ENCODE measurements at regions not wholly inside any gene's neighbourhood (a gene's known extent, or its start where the extent isn't known, plus 50 kb on each side); places are given as distances from the start of the nearest gene placed in this dataset.
A peak's percentile ranks its signal among the peaks of the same experiment; 100 is the strongest.
"Not testable (repeated sequence)": the region's sequence is repeated elsewhere in the genome, so short reads cannot be mapped to it uniquely, and the experiment has no call there.

DNA sequence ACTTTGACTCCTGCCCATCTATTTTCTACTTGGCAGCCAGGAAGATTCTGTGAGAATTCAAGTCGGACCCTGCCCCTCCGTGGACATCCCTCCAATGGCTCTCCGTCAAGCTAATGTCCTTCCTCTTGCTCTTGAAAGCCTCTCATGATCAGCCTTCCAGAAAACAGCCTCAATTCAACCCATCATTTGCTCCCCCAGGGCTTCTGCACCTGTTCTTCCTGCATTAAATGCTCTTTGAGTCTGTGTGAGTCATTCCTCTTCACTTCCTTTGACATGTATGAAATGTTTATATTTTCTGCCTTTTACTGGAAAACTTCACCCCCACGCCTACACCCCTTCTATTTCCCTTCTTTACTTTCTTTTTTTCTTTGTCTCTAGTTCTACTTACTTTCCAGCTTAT lies 734.1 kb upstream of the ZP4 start:
- DNase-seq, result no peak

DNA sequence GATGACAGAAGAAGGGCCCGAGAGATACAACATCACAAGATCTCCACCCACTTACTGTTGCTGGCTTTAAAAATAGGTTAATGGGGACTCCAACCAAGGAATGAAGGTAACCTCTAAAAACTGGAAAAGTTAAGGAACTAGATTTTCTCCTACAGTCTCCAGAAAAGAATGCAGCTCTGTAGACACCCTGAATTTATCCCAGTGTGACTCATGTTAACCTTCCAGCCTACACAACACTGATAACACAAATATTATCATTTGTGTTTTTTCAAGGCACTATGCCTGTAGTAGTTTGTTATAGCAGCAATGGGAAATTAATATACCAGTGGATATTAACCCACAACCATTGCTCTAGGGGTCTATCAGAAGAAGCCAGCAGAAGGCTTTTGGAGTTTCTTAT lies 730.7 kb upstream of the ZP4 start:
- DNase-seq, result no peak

DNA sequence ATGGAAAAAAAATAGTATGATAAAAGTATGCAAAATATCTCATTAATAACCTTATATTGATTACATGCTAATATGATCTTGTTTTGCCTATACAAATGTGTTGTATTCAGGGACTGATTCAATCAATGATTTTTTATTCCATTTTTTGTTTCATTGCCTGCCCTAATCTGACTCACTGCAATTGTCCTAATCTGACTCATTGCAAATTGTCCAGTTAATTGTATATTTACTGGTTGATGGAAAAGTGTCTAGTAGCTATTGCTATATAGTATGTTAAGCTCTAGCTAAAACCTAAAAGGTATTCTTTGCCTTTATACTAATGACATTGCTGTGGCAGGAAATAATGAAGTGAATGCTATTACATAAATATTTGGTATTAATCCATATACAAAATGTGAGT lies 728.9 kb upstream of the ZP4 start:
- no peak for DNase-seq

DNA sequence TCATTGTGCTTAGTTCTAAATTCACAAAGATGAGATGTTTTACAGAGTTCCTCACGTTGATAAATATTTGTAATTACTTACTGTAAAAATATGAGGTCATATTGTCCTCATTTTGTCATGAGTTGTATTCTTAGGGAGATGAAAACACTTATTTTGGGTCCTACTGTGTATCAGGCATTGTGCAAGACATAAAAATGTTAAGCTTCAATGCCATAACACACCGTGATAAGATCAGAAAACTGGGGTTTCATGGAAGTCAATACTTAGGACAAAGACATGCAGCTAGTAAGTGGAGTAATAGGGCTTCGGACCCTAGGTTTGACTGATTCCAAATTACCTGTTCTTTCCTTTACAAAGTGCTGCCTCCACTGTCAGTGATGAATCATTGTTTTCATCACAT lies 720.7 kb upstream of the ZP4 start:
- no peak for DNase-seq

DNA sequence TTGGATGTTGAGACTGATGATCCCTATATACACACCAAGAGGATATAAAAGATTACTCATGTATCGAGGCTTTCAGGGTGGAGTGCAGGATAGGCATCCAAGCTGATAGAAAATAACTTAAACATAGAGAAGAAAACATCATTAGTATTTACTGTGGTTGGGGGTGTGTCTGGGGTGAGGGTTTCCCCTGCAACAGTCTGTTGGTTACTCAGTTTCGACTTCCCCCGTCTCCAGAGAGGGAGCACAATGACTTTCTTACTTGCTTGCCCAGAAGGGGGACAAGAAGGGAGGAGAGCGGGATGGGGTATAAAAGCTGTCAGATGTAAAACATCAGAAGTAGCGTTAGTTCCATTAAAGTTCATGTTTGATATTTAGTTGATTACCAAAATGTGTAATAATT lies 717.4 kb upstream of the ZP4 start:
- no peak for DNase-seq

DNA sequence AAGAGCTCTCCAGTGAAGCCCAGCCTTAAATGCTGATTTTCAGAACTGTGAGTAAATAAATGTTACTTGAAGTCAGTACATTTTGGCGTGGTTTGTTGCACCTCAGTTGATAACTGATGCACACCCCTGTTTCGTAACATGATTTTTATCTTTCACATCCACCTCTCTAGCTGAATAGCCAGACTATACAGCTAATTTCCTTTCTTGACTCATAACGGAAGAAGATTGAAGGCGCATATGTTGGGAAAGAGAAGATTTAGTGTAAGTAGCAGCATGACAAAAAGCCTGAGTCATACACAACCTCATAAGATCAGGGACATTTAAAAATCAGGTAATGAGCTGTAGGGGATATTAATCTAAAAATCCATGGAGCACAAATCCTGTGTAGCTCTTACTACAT lies 716.2 kb upstream of the ZP4 start:
- DNase-seq, result no peak

DNA sequence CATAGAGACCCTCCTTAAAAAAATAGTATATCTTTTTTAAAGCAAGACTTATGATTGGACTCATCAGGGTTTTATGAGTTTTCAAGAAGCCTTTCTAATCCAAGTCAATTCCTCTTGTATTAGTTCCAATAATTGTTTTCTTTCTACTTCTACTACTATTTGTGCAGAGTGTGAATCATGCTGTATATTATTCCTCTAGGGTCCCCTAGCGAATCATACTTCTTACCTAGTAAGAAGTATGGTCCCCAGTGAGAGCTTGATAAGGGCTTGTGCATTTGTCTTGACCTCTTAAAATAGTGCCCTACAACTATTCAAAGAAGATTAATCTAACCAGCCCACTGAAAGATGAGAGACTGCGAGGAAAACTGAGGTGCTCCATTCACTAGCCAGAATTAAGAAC lies 715.7 kb upstream of the ZP4 start:
- no peak for DNase-seq

DNA sequence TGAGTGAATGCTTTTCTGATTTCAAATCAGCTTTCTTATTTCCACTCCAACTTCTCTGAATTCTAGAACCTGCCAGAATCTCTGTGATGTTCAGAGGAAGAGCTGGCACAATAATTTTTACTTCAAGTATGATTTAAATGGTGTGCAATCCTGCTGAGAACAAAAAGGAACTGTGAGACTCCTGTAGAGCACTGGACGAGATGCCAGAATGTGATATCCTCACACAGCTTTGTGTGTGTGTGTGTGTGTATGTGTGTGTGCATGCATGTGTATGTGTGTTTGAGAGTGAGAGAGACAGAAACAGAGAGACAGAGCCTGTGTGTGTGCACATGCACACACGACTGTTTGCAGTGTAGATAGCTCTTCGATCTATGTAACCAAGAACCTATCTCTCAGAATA lies 713.6 kb upstream of the ZP4 start:
- no peak for DNase-seq

DNA sequence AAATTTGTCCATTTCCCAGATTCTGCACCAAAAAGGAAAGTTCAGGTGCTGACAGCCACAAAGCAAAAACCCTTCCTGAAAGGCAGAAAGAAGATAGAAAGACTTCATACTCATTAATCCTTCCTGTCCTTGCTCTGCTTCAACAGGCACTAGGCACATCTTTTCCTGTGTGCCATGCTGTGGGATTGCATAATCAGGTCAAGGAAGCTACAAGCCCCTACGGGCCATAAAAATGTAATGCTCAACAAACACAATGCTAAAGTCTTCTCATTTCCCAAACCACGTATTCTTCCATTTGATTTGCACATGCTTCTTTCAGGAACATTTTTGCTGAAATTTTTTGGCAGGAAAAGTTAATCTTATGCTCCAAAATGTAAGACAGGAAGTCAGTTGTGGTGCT lies 710.9 kb upstream of the ZP4 start:
- DNase-seq, result not testable (repeated sequence)

DNA sequence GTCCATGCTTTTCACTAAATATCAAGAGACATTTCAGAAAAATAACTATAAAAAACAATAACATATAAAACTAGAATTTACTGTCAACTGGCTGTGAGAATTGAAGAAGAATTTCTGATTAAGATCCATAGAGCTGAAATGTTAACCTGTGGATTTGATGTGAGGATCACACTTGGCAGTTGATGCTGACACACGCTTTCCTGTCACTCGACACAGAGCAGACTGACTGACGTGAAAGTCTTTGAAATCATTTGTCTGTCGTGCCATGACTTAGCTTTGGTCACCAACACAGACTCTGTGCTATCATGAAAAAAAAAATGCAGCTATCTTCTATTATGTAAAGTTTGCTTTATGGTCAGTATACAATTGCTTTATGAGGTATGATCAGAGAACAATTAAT lies 706.0 kb upstream of the ZP4 start:
- DNase-seq, result no peak

DNA sequence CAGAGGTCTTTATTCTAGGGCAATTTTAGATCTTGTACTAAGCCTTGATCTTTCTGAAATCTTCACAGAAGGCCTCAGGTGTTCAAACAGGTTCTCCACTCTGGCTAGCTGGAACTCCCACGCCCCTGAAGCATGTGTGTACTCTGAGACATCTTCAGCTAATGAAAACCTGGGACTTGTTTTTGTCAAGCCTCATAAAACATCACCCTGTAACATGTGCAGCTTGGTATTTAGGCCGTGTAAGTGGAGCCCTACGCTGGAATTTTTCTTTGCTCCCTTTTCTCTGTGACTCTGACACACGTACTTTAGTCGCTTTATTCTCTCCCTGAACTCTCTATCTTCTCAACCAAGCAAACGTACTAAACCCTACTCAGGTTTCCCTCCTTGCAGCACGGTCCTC lies 701.9 kb upstream of the ZP4 start:
- no peak for DNase-seq

DNA sequence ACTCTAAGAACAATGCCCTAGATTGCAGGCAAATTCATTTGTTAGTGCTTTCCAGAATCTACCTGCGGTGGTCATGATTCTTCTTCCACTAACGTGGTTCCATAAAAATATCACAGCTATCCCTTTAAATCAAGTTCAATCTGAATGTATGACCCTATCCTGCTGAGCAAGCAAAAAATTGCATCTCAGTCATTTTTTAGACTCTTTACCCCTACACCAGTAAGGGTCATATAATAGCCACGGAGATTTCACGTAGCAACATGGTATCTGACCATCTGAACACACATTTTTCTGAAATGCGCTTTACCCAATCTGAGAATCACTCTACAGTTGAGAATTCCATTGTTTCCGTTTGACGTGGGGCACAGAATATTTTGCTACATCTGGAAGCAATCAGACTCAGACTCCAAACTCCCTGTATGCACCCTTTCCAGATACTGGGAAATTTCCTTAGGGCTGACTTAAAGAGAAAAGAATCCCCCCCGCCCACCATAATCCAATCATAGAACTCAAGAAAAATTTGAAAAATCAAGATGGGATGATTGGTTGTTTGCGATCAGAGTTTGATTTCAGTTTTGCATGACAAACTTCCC lies 699.2 kb upstream of the ZP4 start:
- DNase-seq, result peak; percentile 46

DNA sequence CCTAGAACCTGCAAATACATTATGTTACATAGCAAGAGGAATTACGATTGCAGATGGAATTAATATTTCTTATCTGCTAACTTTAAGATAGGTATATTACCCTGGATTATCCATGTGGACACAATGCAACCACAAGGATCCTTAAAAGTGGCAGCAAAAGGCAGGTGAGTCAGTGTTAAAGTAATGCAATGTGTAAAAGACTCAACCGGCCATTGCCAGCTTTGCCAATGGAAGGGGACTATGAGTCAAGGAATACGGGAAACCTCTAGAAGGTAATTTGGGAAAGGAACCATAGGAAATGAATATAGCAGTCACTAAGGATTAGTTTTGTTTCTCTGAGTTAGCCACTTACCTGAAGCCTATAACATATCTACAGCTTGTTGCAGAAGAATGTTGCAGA lies 692.1 kb upstream of the ZP4 start:
- DNase-seq, result no peak

DNA sequence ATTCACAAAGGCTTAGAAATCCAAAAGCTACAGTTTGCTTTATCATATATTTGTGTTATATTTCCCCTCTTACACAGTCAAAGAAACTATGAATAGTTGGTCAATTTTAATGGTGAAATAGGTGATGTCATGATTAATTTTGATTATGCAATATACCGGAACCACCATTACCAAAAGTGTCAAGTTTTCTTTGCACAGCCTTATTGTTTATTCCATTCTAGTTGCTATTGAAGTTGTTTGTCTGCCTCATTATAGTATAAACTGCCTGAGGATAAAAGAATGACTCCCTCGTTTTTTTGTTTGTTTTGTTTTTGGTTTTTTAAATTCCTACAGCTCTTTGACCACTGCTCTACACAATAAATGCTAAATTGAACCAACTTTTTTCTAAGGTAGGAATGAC lies 690.6 kb upstream of the ZP4 start:
- DNase-seq, result no peak

DNA sequence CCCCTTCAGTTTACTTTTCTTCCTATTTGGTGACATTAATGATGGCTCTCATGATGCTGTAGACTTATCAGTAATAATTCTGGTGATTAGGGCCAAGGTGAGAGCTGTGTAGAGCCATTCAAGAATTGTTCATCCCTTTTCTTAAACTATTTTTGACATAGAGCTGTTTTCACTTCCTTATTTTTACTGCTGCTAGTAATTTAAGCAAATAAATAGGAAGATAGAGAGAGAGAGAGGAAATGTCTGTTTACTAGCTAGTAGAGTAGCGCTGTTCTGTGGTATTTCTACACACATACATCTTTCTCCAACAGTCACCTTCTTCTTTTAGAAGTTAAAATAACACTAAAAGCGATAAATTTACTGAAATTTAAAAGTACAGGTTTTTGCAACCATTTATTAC lies 678.0 kb upstream of the ZP4 start:
- DNase-seq, result no peak

DNA sequence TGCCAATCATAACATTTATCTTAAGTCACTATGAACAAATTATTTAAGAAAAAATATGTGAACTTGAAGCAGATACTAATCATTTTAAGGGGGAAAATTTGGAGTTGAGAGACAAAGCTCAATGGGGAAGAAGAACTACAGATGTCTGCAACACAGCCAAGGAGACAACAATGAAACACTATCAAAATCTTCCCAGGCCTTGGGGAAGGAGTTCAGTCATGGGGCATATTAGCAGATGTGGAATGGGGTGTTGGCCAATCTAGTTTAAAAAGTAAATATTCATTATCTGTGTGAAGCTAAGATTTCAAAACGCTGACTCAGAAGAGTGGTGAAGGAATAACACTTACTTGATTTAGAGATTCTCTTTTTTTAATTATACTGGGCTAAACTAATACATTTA lies 671.6 kb upstream of the ZP4 start:
- DNase-seq, result no peak

DNA sequence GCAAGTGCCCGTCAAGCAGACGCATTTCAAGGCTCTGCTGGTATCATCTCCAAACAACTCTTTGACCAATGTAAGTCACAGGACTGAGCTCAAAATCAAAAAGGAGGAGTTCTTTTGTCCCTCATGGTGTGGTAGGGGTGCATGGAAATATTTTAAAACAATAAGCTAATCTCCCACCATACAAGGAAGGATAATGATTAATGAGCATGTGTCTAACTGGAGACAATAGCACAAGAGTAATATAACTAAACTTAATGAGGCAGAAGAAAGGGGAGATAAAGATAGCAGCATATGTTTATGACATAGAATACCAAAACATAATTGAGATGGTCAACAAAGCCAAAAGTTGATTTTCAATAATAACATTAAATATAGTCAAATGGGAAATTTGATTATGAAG lies 668.0 kb upstream of the ZP4 start:
- no peak for DNase-seq

DNA sequence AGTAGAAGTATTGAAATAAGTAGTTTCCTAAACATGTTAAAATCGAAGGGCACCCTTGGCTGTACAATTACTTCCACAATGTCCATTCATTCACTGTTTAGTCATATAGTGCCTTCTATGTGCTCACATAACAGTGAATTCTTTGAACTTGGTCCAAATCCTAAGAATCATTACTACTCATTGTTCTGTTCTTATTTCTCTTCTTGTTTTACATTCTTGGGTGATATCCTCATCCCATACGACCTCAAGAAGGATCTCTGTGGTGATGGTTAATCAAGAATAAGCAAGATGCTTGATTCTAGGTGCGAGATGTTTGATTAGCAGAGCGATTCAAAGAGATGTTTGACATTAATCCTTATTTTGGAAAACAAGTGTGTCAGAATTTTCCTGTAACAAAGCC lies 667.4 kb upstream of the ZP4 start:
- DNase-seq, result no peak

DNA sequence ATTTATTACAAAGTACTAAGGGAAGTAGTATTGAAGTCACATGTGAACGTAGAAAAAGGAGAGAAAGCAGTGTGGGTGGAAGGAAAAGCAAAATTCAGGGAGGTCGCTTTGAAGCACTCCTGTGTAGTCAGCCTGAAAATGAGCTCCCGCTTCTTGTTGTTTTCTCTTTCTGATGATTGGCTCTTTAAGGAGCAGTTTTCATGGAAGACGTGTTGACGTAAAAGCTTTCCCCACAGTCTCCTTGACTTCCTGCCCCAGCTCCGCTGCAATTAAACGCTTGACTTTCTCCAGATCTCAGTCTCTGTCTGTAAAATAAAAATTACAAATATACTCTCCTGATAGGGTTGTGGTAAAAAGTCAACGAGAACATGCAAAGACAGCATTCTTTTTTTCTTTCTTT lies 661.5 kb upstream of the ZP4 start:
- DNase-seq, result no peak

DNA sequence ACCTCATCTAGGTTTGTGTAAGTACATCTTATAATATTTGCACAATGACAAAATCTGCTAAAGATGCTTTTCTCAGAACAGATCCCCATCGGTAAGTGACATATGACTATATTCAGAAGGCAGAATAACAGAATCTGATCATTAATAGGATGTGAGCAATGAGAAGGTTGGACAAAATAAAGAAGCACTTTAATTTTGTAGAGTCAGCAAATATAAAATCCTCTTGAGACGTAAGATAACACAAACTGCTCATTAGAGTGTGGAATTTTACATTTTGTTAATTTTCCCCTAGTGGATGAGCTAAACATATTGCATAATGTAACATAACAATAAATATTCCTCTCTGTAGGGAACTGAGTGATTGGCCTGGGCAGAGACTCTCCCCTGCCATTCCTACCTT lies 658.4 kb upstream of the ZP4 start:
- DNase-seq, result no peak

DNA sequence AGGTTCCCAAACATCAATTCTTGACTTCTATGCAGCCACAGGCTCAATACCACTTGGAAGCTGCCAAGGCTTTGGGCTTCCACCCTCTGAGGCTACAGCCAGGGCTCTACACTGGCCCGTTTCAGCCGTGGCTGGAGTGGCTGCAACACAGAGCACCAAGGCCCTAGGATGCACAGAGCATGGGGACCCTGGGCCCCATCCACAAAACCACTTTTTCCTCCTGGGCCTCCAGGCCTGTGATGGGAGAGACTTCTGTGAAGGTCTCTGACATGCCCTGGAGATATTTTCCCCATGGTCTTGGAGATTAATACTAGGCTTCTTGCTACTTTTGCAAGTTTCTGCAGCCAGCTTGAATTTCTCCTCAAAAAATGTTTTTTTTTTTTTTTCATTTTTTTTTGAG lies 655.4 kb upstream of the ZP4 start:
- no peak for DNase-seq

DNA sequence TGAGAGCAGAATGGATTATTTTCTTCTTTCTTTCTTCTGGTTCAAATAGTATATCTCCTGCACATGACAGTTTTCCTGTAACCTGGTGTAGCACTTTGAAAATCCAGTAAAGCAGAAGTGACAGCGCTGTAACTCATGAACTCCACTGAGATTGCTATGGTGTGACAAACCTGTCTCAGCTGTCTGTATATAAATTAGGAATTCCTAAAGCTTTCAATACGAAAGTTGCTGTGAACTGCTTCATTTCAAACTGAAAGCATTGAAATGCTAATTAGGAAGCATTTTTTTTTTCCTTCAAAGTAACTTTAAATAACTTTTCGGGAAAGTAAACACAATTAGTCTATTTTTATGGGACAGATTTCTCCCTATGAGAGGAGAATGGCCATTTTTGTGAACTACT lies 646.9 kb upstream of the ZP4 start:
- DNase-seq, result no peak

DNA sequence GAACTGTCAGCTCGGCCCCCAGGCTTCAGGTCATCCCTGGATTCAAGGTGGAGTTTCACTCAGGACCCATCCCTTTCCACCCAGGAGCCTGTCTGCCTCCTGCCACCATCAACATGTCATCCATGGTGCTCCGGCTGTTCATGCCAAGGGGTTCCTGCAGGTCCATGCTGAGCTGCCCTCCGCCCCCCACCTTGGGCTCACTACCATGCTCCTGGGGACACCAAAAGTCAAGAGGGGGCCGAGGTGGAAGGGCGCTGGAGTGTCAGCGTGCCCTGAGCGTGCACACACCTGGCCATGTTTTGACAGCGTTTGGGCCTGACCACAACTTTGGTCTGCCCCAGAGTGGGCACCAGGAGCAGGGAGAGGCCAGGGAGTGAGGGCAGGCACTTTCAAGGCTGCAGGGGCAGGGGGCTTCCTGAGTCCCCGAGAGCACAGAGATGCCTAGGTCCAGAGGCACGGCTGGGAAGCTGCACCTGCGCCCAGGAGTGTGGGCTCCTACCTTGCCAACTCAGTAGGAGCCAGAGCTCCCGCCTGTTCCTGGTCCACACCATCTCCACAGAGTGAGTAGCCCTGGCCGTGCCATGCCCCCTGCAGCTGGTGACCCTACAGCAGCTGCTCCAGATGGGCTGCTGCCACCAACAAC lies 639.6 kb upstream of the ZP4 start:
- DNase-seq, result no peak

DNA sequence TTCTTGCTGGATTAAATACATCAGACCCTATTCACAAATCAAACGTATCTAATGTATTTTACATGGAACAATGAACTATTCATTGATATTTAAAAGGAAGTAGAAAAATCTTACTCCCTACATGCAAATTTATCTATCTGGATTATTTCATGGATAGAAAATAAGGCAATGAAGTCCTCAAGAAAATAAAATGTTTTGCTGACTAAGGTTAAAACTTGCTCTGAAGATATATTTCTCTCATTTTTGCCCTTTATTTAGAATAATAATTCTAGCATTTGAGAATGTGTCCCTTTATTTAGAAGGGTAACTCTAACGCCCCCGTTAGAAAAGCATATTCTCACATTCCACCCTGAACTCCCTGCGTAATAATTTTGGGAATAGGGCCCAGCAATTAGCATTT lies 627.0 kb upstream of the ZP4 start:
- DNase-seq, result no peak

DNA sequence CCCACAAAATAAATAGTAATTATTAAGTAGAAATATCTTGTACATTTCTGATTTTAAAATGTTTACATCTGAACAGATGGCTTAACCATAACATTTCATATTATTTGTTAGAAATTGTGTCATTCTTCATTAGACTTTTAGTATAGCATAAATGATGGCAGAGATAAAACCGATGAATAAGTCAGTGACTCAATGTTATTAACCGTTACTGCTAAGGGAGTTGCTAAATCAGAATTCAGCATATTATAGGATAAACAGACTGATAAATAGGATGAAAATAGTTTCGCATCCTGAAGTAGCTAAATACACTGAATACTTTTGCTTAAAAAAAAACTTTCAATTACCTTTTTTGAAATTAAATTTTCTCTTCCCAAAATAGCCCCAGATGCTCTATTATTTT lies 610.6 kb upstream of the ZP4 start:
- no peak for DNase-seq

DNA sequence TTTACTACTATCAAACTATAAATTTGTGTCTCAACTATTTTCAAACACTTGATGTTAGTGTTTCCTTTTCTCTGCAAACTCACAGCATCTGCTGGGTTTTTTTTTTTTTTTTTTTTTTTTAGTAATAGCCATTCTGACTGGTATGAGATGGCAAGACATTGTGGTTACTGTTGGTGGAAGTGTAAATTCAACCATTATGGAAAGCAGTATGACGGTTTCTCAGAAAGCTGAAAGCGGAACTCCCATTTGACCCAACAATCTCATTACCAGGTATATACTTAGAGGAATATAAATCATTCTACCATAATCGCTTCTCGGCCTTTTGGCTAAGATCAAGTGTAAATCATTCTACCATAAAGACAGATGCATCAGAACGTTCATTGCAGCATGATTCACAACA lies 608.3 kb upstream of the ZP4 start:
- no peak for DNase-seq
